GM12874 (cell line): ENCODE measurements at regions not wholly inside any gene's neighbourhood (a gene's known extent, or its start where the extent isn't known, plus 50 kb on each side); places are given as distances from the start of the nearest gene placed in this dataset.

Experiments
- TF ChIP-seq, protein P1 (sequence below): IDR thresholded peaks from 2 replicates; pipeline ENCODE4 v1.5.1; 2011; ENCODE audit warnings: low read depth, mild to moderate bottlenecking, control low read depth, low read length, moderate library complexity; ENCODE audit not compliant: insufficient read depth

- TF ChIP-seq, protein P1, sequence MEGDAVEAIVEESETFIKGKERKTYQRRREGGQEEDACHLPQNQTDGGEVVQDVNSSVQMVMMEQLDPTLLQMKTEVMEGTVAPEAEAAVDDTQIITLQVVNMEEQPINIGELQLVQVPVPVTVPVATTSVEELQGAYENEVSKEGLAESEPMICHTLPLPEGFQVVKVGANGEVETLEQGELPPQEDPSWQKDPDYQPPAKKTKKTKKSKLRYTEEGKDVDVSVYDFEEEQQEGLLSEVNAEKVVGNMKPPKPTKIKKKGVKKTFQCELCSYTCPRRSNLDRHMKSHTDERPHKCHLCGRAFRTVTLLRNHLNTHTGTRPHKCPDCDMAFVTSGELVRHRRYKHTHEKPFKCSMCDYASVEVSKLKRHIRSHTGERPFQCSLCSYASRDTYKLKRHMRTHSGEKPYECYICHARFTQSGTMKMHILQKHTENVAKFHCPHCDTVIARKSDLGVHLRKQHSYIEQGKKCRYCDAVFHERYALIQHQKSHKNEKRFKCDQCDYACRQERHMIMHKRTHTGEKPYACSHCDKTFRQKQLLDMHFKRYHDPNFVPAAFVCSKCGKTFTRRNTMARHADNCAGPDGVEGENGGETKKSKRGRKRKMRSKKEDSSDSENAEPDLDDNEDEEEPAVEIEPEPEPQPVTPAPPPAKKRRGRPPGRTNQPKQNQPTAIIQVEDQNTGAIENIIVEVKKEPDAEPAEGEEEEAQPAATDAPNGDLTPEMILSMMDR = no peak
These were observed 415.1 kb upstream of the CHST9 start for GRCh38 chr18:27600245-27600644.

DNA sequence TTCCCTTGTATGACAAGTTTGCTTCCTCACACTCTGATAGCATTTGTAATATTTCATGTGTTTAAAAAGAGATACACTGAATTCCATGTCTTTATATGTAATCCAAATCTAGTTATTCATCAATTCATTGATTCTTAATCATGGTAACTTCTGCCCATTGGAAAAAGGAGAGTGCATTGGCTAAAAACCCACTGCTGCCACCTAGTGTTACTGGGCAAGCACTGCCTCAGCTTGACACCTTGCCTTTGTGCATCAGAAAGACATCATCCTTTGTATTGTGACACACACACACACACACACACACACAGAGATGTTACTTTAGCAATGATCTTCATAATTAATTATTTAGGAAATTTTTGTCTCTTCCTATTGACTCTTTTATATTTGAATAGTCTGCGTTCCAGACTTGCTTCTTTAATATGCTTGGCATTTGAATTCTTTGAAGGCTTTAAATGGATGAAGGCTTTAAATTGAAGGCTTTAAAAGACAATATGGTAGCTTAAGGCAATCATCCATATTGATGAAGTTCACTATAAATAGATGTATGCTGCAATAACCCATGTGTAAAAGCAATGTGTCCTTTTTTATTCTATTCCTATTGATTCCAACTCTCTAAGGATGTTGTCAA, 414.2 kb upstream of the CHST9 start:
- TF ChIP-seq, protein P1 = peak; percentile 82

GRCh38 chr18:27595113-27595838, 410.2 kb upstream of the CHST9 start:
- TF ChIP-seq, protein P1 = no peak

DNA sequence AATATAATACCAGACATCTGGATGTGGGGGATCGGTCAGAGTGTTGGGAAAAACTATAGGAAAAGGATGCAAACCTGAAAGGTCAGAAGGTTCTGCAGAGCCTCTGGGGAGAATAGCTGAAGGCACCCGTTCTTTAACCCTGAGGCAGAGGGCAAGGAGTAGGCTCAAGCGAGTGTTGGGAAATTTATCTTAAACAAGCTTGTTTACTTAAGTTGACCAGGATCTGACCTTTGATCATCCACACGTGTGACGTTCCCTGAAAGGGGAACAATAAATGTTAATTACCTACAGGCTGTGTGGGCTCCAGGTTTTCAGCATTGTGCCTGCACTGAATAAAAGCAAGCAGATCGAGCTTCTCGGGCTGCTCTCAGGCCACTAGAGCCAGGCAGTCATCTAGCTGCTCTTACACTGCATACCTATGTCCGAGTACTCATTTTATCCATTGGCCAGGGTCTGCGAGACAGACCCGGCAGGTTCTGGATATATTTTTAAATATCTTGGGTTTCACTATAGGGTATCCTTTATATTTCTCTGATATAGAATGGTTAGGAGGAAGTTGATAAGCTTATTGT, 400.6 kb upstream of the CHST9 start:
- TF ChIP-seq, protein P1 = no peak

- TF ChIP-seq, protein P1 = no peak
These were observed 398.4 kb upstream of the CHST9 start for GRCh38 chr18:27583466-27583865.

DNA sequence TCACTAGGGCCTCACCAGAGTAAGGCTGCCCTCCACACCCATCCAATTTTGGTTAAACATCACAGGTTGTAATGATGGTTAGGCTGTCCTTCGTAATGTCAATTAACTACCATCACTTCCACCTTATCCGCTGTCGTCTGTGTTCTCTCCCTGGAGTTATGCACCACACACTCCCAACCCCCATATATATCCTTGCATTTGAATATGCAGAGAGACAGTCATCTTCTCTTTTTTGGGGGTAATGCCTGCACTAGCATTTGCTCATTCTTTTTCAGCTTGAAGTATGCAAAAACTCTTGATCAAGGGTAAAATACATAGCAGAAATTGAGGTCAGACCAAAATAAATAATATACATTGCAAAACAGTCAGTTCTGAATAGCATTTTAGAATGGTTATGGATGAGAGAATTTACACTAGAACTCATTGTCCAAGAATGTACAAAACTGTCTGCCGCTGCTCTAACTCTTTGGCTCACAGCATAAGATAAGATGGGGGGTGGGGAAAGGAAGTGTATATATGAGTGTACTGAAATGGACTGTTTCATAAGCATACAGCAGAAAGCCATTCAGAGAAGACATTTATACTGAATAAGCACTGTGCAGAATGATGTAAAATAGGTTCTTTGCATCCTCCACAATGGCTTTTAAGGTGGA, 397.8 kb upstream of the CHST9 start:
- TF ChIP-seq, protein P1 = no peak

DNA sequence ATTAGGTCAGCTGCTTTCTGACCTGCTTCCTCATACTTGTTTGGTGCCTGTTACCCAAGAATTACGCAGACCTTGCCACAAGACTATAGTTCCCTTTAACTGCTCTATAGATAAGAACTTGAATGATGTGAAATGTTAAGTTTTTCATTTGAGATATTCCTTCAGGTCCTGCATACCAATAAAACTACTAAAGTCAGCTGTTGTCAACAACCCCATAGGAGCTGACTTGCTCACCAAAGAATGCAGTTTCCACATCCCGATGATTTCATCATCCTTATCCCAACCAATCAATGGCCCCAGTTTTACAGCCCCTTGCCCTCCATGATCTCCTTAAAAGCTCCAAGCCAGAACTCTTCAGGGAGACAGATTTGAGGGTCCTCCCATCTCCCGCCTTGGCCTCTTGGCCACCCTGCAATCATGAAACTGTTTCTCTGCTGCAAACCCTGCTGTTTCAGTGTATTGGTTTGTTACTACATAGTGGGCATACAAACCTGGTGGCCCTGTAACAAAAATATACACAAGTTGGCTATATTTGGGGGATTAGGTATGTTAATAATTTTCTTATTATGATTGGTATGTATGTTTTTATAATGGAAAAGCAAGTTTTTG, 396.3 kb upstream of the CHST9 start:
- TF ChIP-seq, protein P1 = no peak
